ENCODE measurements at regions not wholly inside any gene's neighbourhood (a gene's known extent, or its start where the extent isn't known, plus 50 kb on each side); places are given as distances from the start of the nearest gene placed in this dataset.

GRCh38 chr2:133765658-133766057, 197.4 kb upstream of the NCKAP5 start:
- H3K79me2 ChIP-seq (ENCODE audit: control insufficient read depth in 1 of 2, insufficient read depth in 2 of 2, low read length in 2 of 2), result no peaks in the 10 kb centered on the region
- ChIA-PET POLR2A (ENCODE audit: partially characterized antibody) (no interaction called here), CTCF (ENCODE audit: partially characterized antibody) (interaction anchor here (0.7 to 1.6 kb wide), 4 partner anchors 14 to 1149 kb away, joined by 3 to 5 read pairs (median 4); no protein-coding TSS in a partner anchor)
- no peak overlapping the region for H4K91ac ChIP-seq (replicated peaks; ENCODE audit: insufficient read length, low read length)
- TF ChIP-seq SAP30 (IDR thresholded peaks at IDR 0.05; ENCODE audit: insufficient read depth, insufficient replicate concordance, low read length), result no peak
- TF ChIP-seq E2F6 (IDR thresholded peaks at IDR 0.05), result no peak
- TF ChIP-seq CBX5 (IDR thresholded peaks at IDR 0.05; ENCODE audit: low read depth, low read length), result no peak
- TF ChIP-seq CTCF (IDR thresholded peaks at IDR 0.05; ENCODE audit: control extremely low read depth in 1 of 3, insufficient read depth in 1 of 3, low read depth in 1 of 3, low read length in 3 of 3), result no peak
- TF ChIP-seq TCF12 (IDR thresholded peaks at IDR 0.05; ENCODE audit: low read depth, low read length), result no peak
- no peak for TF ChIP-seq ATF3 (IDR thresholded peaks at IDR 0.05; ENCODE audit: insufficient read depth, low read depth, low read length)
- no peak for TF ChIP-seq SUZ12 (IDR thresholded peaks at IDR 0.05; ENCODE audit: low read length)
- TF ChIP-seq BCL11A (IDR thresholded peaks at IDR 0.05; ENCODE audit: low read depth in 2 of 2, low read length in 2 of 2), result no peak
- no peak for TF ChIP-seq KDM4A (IDR thresholded peaks at IDR 0.05; ENCODE audit: low read depth, low read length, severe bottlenecking)
- no peak overlapping the region for H3K4ac ChIP-seq (replicated peaks; ENCODE audit: insufficient read length, low read depth, low read length)
- H3K9ac ChIP-seq (replicated peaks in 1 of 4; ENCODE audit: extremely low read depth in 1 of 4, low read depth in 3 of 4, low read length in 3 of 4), result no peak overlapping the region
- no peaks in the 10 kb centered on the region for H3K36me3 ChIP-seq (ENCODE audit: control insufficient read depth in 2 of 4, insufficient read depth in 4 of 4, low read length in 3 of 4)
- H4K20me1 ChIP-seq (replicated peaks in 1 of 2; ENCODE audit: control insufficient read depth in 1 of 2, insufficient read depth in 2 of 2, low read length in 2 of 2), result no peaks in the 10 kb centered on the region
- no peak for FAIRE-seq
- H4K5ac ChIP-seq (ENCODE audit: insufficient read length, low read depth, low read length), result no peak overlapping the region
- 85% methylated on average over 2 of the region's 2 CpGs; no CpG with 5 or more reads in 1 of the 2 experiments for WGBS, 2 experiments (ENCODE audit: extremely low coverage in 1 of 2, insufficient coverage in 1 of 2, insufficient read length in 1 of 2, insufficient replicate concordance in 2 of 2, low coverage in 1 of 2, low lambda C conversion rate in 2 of 2, missing lambda C conversion rate in 1 of 2)
- H3K27me3 ChIP-seq (replicated peaks in 1 of 4; ENCODE audit: control insufficient read depth in 3 of 4, extremely low read depth in 1 of 4, insufficient read depth in 3 of 4, low read length in 3 of 4), result no peaks in the 10 kb centered on the region; a peak in 1 of 7 replicates
- H3K23ac ChIP-seq (ENCODE audit: insufficient read length), result no peak overlapping the region
- H3K18ac ChIP-seq (ENCODE audit: extremely low read depth, low read length), result no peak overlapping the region
- H2BK5ac ChIP-seq (ENCODE audit: low read depth, low read length), result no peak overlapping the region
- no peaks in the 10 kb centered on the region for H3K23me2 ChIP-seq (ENCODE audit: low read depth, low read length)
- H3K9me3 ChIP-seq (ENCODE audit: insufficient read depth in 2 of 2, low read depth in 1 of 2, low read length in 1 of 2), result no peaks in the 10 kb centered on the region
- H3K14ac ChIP-seq (ENCODE audit: insufficient read length), result no peak overlapping the region
- no peak overlapping the region for H2BK20ac ChIP-seq (ENCODE audit: low read length)
- H3K4me3 ChIP-seq (ENCODE audit: extremely low read depth in 1 of 4, insufficient read depth in 2 of 4, low read depth in 3 of 4, low read length in 4 of 4), result no peak overlapping the region
- H3K4me1 ChIP-seq (replicated peaks in 1 of 4; ENCODE audit: control insufficient read depth in 3 of 4, insufficient read depth in 4 of 4, low read length in 3 of 4), result no peaks in the 10 kb centered on the region
- no peak for DNase-seq (ENCODE audit: low read depth in 1 of 2, low spot score in 2 of 2)
- no peak overlapping the region for H4K8ac ChIP-seq (ENCODE audit: extremely low read depth, insufficient read depth, low read length)
- H2AK5ac ChIP-seq (ENCODE audit: low read depth, low read length), result no peak overlapping the region
- no peak overlapping the region for H3K27ac ChIP-seq (ENCODE audit: low read depth, low read length)
- H3K79me1 ChIP-seq (ENCODE audit: low read depth, low read length), result no peaks in the 10 kb centered on the region
- H3K4me2 ChIP-seq (ENCODE audit: insufficient read depth in 1 of 2, low read depth in 2 of 2, low read length in 2 of 2), result no peak overlapping the region
- H2BK12ac ChIP-seq (ENCODE audit: low read depth, low read length), result no peak overlapping the region
- H2BK15ac ChIP-seq (ENCODE audit: low read length), result no peak overlapping the region
- no peak overlapping the region for H2AFZ ChIP-seq (ENCODE audit: low read length)
- H3K56ac ChIP-seq (replicated peaks; ENCODE audit: insufficient read length, low read depth, low read length), result no peak overlapping the region
- H2BK120ac ChIP-seq (replicated peaks; ENCODE audit: low read depth, low read length), result no peak overlapping the region

Data from H1 (cell line).